Keratinocyte (primary cell): ENCODE measurements at regions not wholly inside any gene's neighbourhood (a gene's known extent, or its start where the extent isn't known, plus 50 kb on each side); places are given as distances from the start of the nearest gene placed in this dataset.

Experiments used
- DNase-seq: peaks from one replicate; pipeline ENCODE4 v3.0.0-alpha.2; 2011; ENCODE audit warnings: low read depth, missing footprints, low spot score
- FAIRE-seq: peaks from 2 replicates; lab custom pipeline; 2011; peaks lifted over from hg19 to GRCh38; lab: Jason Lieb, UNC
- H2AFZ ChIP-seq: 2 replicates; pipeline ENCODE4 v1.6.0; 2012; ENCODE audit warnings: low read length, control low read depth, inconsistent platforms; ENCODE audit not compliant: control insufficient read depth
- H3K27ac ChIP-seq: 2 replicates; pipeline ENCODE4 v1.5.1; 2011; ENCODE audit warnings: low read length; ENCODE audit not compliant: control insufficient read depth, insufficient read depth
- H3K27me3 ChIP-seq: 3 replicates; pipeline ENCODE4 v1.6.0; 2011; ENCODE audit warnings: low read length; ENCODE audit not compliant: control insufficient read depth, insufficient read depth; ENCODE audit errors: extremely low read depth
- H3K36me3 ChIP-seq, 2 experiments: 2 replicates in 1 of 2; 3 replicates in 1 of 2; pipeline ENCODE4 v1.5.1; 2011; ENCODE audit warnings: low read length in 2 of 2, mild to moderate bottlenecking in 1 of 2; ENCODE audit not compliant: control insufficient read depth in 2 of 2, insufficient read depth in 2 of 2; ENCODE audit errors: extremely low read depth in 1 of 2
- H3K4me1 ChIP-seq: 3 replicates; pipeline ENCODE4 v1.5.1; 2011; ENCODE audit warnings: low read length; ENCODE audit not compliant: control insufficient read depth, insufficient read depth; ENCODE audit errors: extremely low read depth
- H3K4me2 ChIP-seq: 3 replicates; pipeline ENCODE4 v1.6.0; 2011; ENCODE audit warnings: low read depth, low read length; ENCODE audit not compliant: control insufficient read depth, insufficient read depth; ENCODE audit errors: extremely low read depth
- H3K4me3 ChIP-seq, 3 experiments: fragments of 200-600 bp in 1 of 3; sonication (generic) in 1 of 3; 2 replicates in 2 of 3; 3 replicates in 1 of 3; pipeline ENCODE4 v1.5.1; 2011 to 2016; ENCODE audit warnings: low read length in 3 of 3, mild to moderate bottlenecking in 3 of 3, control low read depth in 2 of 3, inconsistent platforms in 1 of 3, low read depth in 1 of 3, mixed read lengths in 1 of 3, mixed run types in 1 of 3, moderate library complexity in 1 of 3; ENCODE audit not compliant: control insufficient read depth in 2 of 3, insufficient read depth in 2 of 3; ENCODE audit errors: extremely low read depth in 1 of 3
- H3K79me2 ChIP-seq: 2 replicates; pipeline ENCODE4 v1.6.0; 2012; ENCODE audit warnings: low read length; ENCODE audit not compliant: control insufficient read depth, insufficient read depth
- H3K9ac ChIP-seq: 3 replicates; pipeline ENCODE4 v1.6.0; 2011; ENCODE audit warnings: low read length; ENCODE audit not compliant: control insufficient read depth, insufficient read depth; ENCODE audit errors: extremely low read depth
- H3K9me1 ChIP-seq: 3 replicates; pipeline ENCODE4 v1.6.0; 2011; ENCODE audit warnings: low read length; ENCODE audit not compliant: control insufficient read depth, insufficient read depth; ENCODE audit errors: extremely low read depth
- H3K9me3 ChIP-seq: 2 replicates; pipeline ENCODE4 v1.5.1; 2012; ENCODE audit warnings: low read depth, low read length; ENCODE audit not compliant: control insufficient read depth
- H4K20me1 ChIP-seq: 3 replicates; pipeline ENCODE4 v1.6.0; 2011; ENCODE audit warnings: low read length; ENCODE audit not compliant: control insufficient read depth, insufficient read depth; ENCODE audit errors: extremely low read depth
- EZH2 ChIP-seq: IDR thresholded peaks from one replicate; pipeline ENCODE4 v1.6.1; 2012; ENCODE audit warnings: inconsistent platforms, mild to moderate bottlenecking, low read length, moderate library complexity
- dilution Hi-C: fragments of 300-500 bp; cut with MboI; formaldehyde crosslinking; loops from one replicate; pipeline ENCODE4 v1.7.0; 2020; ENCODE audit warnings: low sequenced_read_pairs; ENCODE audit not compliant: extremely low pct_ligation_motif_present
- TF ChIP-seq, protein P1 (sequence below), 3 experiments: IDR thresholded peaks in 1 of 3; conservative IDR thresholded peaks in 1 of 3; optimal IDR thresholded peaks in 1 of 3; 2 replicates in 2 of 3; 3 replicates in 1 of 3; pipeline versions ENCODE3 to v1.5.1; 2011; ENCODE audit warnings: low read length in 3 of 3, mild to moderate bottlenecking in 3 of 3, moderate library complexity in 2 of 3, control low read depth in 1 of 3, inconsistent platforms in 1 of 3; ENCODE audit not compliant: insufficient read depth in 2 of 3; ENCODE audit errors: extremely low read depth in 1 of 3

DNA sequence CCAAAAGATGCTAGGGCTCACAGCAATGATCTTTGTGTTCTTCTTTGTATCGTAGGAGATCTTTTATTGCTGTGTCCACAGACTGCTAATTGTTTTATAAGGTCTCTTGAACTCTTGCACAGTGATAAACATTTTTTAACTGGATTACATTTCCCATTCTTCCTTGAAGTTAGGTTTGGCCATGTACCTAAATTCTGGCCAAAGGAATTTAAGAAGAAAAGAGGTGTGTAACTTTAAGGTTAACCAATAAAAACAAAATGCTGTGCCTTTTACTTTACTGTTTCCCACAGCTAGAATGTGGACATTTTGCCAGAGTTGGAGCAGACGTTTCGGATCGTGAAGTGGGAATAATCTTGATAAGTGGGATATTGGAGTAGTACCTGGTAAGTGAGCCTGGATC, 82.6 kb upstream of the GPC6 start:
- H3K9ac ChIP-seq = no peak overlapping the region
- H3K27ac ChIP-seq = no peak overlapping the region
- no peaks in the 10 kb centered on the region for H3K27me3 ChIP-seq
- no peaks in the 10 kb centered on the region for H4K20me1 ChIP-seq
- H3K9me1 ChIP-seq = no peaks in the 10 kb centered on the region
- H3K36me3 ChIP-seq = no peaks in the 10 kb centered on the region
- no peak for FAIRE-seq
- H3K79me2 ChIP-seq = no peaks in the 10 kb centered on the region
- dilution Hi-C loops = no loop called here
- H3K4me3 ChIP-seq = no peak overlapping the region
- H3K9me3 ChIP-seq = no peaks in the 10 kb centered on the region
- H3K4me2 ChIP-seq = no peak overlapping the region
- no peaks in the 10 kb centered on the region for H3K4me1 ChIP-seq
- TF ChIP-seq, protein P1, sequence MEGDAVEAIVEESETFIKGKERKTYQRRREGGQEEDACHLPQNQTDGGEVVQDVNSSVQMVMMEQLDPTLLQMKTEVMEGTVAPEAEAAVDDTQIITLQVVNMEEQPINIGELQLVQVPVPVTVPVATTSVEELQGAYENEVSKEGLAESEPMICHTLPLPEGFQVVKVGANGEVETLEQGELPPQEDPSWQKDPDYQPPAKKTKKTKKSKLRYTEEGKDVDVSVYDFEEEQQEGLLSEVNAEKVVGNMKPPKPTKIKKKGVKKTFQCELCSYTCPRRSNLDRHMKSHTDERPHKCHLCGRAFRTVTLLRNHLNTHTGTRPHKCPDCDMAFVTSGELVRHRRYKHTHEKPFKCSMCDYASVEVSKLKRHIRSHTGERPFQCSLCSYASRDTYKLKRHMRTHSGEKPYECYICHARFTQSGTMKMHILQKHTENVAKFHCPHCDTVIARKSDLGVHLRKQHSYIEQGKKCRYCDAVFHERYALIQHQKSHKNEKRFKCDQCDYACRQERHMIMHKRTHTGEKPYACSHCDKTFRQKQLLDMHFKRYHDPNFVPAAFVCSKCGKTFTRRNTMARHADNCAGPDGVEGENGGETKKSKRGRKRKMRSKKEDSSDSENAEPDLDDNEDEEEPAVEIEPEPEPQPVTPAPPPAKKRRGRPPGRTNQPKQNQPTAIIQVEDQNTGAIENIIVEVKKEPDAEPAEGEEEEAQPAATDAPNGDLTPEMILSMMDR (optimal IDR thresholded peaks at IDR 0.05 in 1 of 3, IDR thresholded peaks at IDR 0.05 in 1 of 3, conservative IDR thresholded peaks at IDR 0.05 in 1 of 3; ENCODE audit: extremely low read depth in 1 of 3, insufficient read depth in 2 of 3, low read length in 3 of 3) = no peak
- TF ChIP-seq EZH2 = no peak
- no peak overlapping the region for H2AFZ ChIP-seq
- no peak for DNase-seq

DNA sequence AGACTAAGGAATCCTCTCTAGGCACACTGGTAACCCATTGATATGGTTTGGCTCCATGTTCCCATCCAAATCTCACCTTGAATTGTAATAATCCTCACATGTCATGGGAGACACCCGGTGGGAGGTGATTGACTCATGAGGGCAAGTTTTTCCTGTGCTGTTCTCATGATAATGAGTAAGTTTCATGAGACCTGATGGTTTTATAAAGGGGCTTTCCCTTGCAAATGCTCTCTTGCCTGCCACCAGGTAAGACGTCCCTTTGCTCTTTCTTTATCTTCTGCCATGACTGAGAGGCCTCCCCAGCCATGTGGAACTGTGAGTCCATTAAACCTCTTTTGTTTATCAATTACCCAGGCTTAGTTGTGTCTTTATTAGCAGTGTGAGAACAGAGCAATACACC, 81.4 kb upstream of the GPC6 start:
- Histone ChIP-seq H3K9me3 (no peaks in the 10 kb centered on the region), H3K9me1 (no peaks in the 10 kb centered on the region), H3K27ac (no peak overlapping the region), H3K4me2 (no peak overlapping the region), H3K4me3 (no peak overlapping the region), H3K27me3 (no peaks in the 10 kb centered on the region), H3K79me2 (no peaks in the 10 kb centered on the region), H3K36me3 (no peaks in the 10 kb centered on the region), H3K9ac (no peak overlapping the region), H4K20me1 (no peaks in the 10 kb centered on the region), H2AFZ (no peak overlapping the region), H3K4me1 (no peaks in the 10 kb centered on the region)
- FAIRE-seq (no peak), DNase-seq (no peak)
- TF ChIP-seq EZH2 = no peak
- TF ChIP-seq, protein P1 (optimal IDR thresholded peaks at IDR 0.05 in 1 of 3, IDR thresholded peaks at IDR 0.05 in 1 of 3, conservative IDR thresholded peaks at IDR 0.05 in 1 of 3; ENCODE audit: extremely low read depth in 1 of 3, insufficient read depth in 2 of 3, low read length in 3 of 3) = no peak
- dilution Hi-C loops = no loop called here
